GM12878 (cell line): ENCODE measurements at regions not wholly inside any gene's neighbourhood (a gene's known extent, or its start where the extent isn't known, plus 50 kb on each side); places are given as distances from the start of the nearest gene placed in this dataset.
A peak's percentile ranks its signal among the peaks of the same experiment; 100 is the strongest.

ENCODE experiments used
- ATF3 ChIP-seq: IDR thresholded peaks from 2 replicates; pipeline ENCODE4 v1.6.1; 2011; ENCODE audit warnings: low read depth, mild to moderate bottlenecking, low read length, moderate library complexity, borderline replicate concordance; ENCODE audit errors: extremely low read depth
- BCL3 ChIP-seq: IDR thresholded peaks from 2 replicates; pipeline ENCODE4 v1.6.1; 2011; ENCODE audit warnings: borderline replicate concordance, low read depth, mild to moderate bottlenecking, moderate library complexity, low read length; ENCODE audit not compliant: insufficient read depth, poor library complexity, severe bottlenecking
- ETV6 ChIP-seq, 2 experiments: fragments of 450-650 bp in 1 of 2; IDR thresholded peaks in 1 of 2; conservative IDR thresholded peaks in 1 of 2; 2 replicates each; pipeline ENCODE4 v1.6.1; 2014; ENCODE audit warnings: antibody characterized with exemption in 1 of 2, borderline replicate concordance in 1 of 2, low read depth in 1 of 2, mild to moderate bottlenecking in 1 of 2, moderate library complexity in 1 of 2
- FOXK2 ChIP-seq: fragments of 450-650 bp; IDR thresholded peaks from 2 replicates; pipeline ENCODE4 v1.6.1; 2017; ENCODE audit warnings: mild to moderate bottlenecking, moderate library complexity
- IKZF1 ChIP-seq: fragments of 450-650 bp; conservative IDR thresholded peaks from 2 replicates; pipeline ENCODE4 v1.6.1; 2017; ENCODE audit warnings: antibody characterized with exemption, mild to moderate bottlenecking
- MEF2B ChIP-seq: fragments of 450-650 bp; IDR thresholded peaks from 2 replicates; pipeline ENCODE4 v1.6.1; 2018; ENCODE audit warnings: mild to moderate bottlenecking, moderate library complexity; ENCODE audit not compliant: partially characterized antibody, poor library complexity, severe bottlenecking
- NFYA ChIP-seq: IDR thresholded peaks from 2 replicates; pipeline ENCODE4 v1.6.1; 2011; ENCODE audit warnings: low read depth, mild to moderate bottlenecking, low read length, improper control_type of control experiment, borderline replicate concordance
- NR2C1 ChIP-seq: fragments of 450-650 bp; IDR thresholded peaks from 2 replicates; pipeline ENCODE4 v1.6.1; 2017; ENCODE audit warnings: antibody characterized with exemption, mild to moderate bottlenecking, moderate library complexity
- PAX5 ChIP-seq: IDR thresholded peaks from 2 replicates; pipeline ENCODE4 v1.6.1; 2011; ENCODE audit warnings: low read depth, low read length, borderline replicate concordance
- POU2F2 ChIP-seq: IDR thresholded peaks from 3 replicates; pipeline ENCODE4 v1.6.1; 2011; ENCODE audit warnings: low read depth, mild to moderate bottlenecking, low read length, borderline replicate concordance
- SMAD1 ChIP-seq: fragments of 450-650 bp; IDR thresholded peaks from 2 replicates; pipeline ENCODE4 v1.6.1; 2018; ENCODE audit warnings: mild to moderate bottlenecking, low read depth; ENCODE audit not compliant: partially characterized antibody
- SREBF1 ChIP-seq: IDR thresholded peaks from 2 replicates; pipeline ENCODE4 v1.6.1; 2012; ENCODE audit warnings: mild to moderate bottlenecking, low read length
- TAF1 ChIP-seq: IDR thresholded peaks from 2 replicates; pipeline ENCODE4 v1.6.1; 2011; ENCODE audit warnings: mild to moderate bottlenecking, low read depth, low read length, borderline replicate concordance
- TCF3 ChIP-seq: IDR thresholded peaks from 2 replicates; pipeline ENCODE4 v1.6.1; 2012; ENCODE audit warnings: low read depth, mild to moderate bottlenecking, low read length, borderline replicate concordance; ENCODE audit not compliant: insufficient read depth
- ZNF274 ChIP-seq: IDR thresholded peaks from one replicate; pipeline ENCODE4 v1.8.0; 2011; ENCODE audit not compliant: insufficient read length, insufficient read depth
- TF ChIP-seq, protein P1 (sequence below): IDR thresholded peaks from 2 replicates; pipeline ENCODE4 v1.6.1; 2012; ENCODE audit warnings: low read depth, low read length, improper control_type of control experiment
- TF ChIP-seq, protein P2 (sequence below): fragments of 450-650 bp; IDR thresholded peaks from 2 replicates; pipeline ENCODE4 v1.6.1; 2017; ENCODE audit warnings: borderline replicate concordance
- TF ChIP-seq, protein P3 (sequence below): fragments of 450-650 bp; IDR thresholded peaks from 2 replicates; pipeline ENCODE4 v1.6.1; 2018; ENCODE audit warnings: mild to moderate bottlenecking, low read depth, moderate library complexity; ENCODE audit not compliant: partially characterized antibody
- TF ChIP-seq, protein P4 (sequence below): fragments of 450-650 bp; IDR thresholded peaks from 2 replicates; pipeline ENCODE4 v1.6.1; 2017; ENCODE audit warnings: mild to moderate bottlenecking

DNA sequence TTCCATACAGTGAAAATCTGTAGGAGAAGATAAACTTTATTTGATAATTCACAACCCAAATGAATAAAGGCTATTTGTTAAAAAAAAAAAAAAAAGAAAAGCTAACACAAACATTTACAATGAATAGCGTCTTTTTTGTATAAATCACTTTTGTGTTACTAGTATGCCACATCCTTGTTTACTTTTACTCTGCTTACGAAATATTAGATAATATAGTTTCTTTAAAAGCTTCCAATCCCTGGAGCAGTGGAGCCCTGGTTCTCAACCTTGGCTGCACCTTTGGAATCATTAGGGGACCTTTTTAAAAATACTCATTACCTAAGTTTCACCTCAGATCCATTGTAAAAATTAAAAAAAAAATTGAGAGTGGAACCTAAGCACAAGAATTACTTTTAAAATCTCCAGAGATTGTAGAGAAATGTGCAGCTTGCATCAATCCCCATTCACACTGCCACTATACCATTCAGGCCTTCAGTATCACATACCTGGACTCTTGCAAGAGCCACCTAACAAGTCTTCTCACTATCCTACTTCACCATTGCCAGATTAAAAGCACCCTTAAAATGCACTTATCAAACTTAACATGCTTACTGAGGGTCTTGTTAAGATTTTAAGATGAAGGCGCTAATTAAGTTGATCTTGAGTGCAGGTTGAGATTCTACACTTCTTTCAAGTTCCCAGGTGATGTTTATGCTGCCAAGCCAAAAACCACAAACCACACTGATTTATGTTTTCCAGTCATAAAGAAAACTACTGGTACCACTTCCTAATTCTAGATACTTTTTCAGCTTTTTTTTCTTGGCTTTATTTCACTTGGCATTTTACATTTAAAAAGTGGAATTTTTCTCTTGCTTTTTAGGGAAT lies 59.7 kb upstream of the ZC3H15 start (continued):
- no peak for TF ChIP-seq ATF3
- no peak for TF ChIP-seq NFYA
- no peak for TF ChIP-seq SREBF1
- no peak for TF ChIP-seq TCF3
- no peak for TF ChIP-seq BCL3
- TF ChIP-seq, protein P1, sequence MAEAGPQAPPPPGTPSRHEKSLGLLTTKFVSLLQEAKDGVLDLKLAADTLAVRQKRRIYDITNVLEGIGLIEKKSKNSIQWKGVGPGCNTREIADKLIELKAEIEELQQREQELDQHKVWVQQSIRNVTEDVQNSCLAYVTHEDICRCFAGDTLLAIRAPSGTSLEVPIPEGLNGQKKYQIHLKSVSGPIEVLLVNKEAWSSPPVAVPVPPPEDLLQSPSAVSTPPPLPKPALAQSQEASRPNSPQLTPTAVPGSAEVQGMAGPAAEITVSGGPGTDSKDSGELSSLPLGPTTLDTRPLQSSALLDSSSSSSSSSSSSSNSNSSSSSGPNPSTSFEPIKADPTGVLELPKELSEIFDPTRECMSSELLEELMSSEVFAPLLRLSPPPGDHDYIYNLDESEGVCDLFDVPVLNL, result no peak
- TF ChIP-seq, protein P2, sequence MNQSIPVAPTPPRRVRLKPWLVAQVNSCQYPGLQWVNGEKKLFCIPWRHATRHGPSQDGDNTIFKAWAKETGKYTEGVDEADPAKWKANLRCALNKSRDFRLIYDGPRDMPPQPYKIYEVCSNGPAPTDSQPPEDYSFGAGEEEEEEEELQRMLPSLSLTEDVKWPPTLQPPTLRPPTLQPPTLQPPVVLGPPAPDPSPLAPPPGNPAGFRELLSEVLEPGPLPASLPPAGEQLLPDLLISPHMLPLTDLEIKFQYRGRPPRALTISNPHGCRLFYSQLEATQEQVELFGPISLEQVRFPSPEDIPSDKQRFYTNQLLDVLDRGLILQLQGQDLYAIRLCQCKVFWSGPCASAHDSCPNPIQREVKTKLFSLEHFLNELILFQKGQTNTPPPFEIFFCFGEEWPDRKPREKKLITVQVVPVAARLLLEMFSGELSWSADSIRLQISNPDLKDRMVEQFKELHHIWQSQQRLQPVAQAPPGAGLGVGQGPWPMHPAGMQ, result no peak
- peak; percentile 25 for TF ChIP-seq MEF2B
- TF ChIP-seq NR2C1, result no peak
- TF ChIP-seq ZNF274, result no peak
- TF ChIP-seq FOXK2, result no peak
- TF ChIP-seq TAF1, result no peak
- TF ChIP-seq PAX5, result peak; percentile 47; the same call in 1 of the 2 replicates
- no peak for TF ChIP-seq SMAD1
- TF ChIP-seq ETV6 (conservative IDR thresholded peaks at IDR 0.05 in 1 of 2, IDR thresholded peaks at IDR 0.05 in 1 of 2; ENCODE audit: borderline replicate concordance in 1 of 2, low read depth in 1 of 2), result peak in 1 of 2 experiments; percentile 50; a peak in 1 of 4 replicates
- TF ChIP-seq, protein P3, sequence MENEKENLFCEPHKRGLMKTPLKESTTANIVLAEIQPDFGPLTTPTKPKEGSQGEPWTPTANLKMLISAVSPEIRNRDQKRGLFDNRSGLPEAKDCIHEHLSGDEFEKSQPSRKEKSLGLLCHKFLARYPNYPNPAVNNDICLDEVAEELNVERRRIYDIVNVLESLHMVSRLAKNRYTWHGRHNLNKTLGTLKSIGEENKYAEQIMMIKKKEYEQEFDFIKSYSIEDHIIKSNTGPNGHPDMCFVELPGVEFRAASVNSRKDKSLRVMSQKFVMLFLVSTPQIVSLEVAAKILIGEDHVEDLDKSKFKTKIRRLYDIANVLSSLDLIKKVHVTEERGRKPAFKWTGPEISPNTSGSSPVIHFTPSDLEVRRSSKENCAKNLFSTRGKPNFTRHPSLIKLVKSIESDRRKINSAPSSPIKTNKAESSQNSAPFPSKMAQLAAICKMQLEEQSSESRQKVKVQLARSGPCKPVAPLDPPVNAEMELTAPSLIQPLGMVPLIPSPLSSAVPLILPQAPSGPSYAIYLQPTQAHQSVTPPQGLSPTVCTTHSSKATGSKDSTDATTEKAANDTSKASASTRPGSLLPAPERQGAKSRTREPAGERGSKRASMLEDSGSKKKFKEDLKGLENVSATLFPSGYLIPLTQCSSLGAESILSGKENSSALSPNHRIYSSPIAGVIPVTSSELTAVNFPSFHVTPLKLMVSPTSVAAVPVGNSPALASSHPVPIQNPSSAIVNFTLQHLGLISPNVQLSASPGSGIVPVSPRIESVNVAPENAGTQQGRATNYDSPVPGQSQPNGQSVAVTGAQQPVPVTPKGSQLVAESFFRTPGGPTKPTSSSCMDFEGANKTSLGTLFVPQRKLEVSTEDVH, result no peak
- peak; percentile 73 for TF ChIP-seq IKZF1
- TF ChIP-seq, protein P4, sequence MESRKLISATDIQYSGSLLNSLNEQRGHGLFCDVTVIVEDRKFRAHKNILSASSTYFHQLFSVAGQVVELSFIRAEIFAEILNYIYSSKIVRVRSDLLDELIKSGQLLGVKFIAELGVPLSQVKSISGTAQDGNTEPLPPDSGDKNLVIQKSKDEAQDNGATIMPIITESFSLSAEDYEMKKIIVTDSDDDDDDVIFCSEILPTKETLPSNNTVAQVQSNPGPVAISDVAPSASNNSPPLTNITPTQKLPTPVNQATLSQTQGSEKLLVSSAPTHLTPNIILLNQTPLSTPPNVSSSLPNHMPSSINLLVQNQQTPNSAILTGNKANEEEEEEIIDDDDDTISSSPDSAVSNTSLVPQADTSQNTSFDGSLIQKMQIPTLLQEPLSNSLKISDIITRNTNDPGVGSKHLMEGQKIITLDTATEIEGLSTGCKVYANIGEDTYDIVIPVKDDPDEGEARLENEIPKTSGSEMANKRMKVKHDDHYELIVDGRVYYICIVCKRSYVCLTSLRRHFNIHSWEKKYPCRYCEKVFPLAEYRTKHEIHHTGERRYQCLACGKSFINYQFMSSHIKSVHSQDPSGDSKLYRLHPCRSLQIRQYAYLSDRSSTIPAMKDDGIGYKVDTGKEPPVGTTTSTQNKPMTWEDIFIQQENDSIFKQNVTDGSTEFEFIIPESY, result no peak
- no peak for TF ChIP-seq POU2F2
